ENCODE measurements at regions not wholly inside any gene's neighbourhood (a gene's known extent, or its start where the extent isn't known, plus 50 kb on each side); places are given as distances from the start of the nearest gene placed in this dataset.

DNA sequence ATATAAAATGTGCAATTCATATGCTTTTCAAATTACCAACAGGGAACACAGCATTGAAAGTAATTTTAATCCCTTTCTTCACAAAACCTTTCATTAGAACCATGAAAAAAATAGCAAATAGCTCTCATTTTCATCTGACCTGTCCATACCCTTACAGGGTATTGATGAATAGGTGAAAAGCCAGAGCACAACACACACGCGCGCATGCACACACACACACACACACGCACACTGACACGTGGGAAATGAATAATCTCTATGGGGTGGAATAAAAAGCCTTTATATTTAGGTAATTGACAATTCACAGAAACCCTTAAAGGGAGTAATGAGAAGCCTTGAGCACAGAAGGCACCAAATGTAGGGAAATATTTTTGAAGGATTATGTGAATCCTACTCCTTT lies 76.2 kb upstream of the POU2AF2 start:
- TF ChIP-seq, protein P1, sequence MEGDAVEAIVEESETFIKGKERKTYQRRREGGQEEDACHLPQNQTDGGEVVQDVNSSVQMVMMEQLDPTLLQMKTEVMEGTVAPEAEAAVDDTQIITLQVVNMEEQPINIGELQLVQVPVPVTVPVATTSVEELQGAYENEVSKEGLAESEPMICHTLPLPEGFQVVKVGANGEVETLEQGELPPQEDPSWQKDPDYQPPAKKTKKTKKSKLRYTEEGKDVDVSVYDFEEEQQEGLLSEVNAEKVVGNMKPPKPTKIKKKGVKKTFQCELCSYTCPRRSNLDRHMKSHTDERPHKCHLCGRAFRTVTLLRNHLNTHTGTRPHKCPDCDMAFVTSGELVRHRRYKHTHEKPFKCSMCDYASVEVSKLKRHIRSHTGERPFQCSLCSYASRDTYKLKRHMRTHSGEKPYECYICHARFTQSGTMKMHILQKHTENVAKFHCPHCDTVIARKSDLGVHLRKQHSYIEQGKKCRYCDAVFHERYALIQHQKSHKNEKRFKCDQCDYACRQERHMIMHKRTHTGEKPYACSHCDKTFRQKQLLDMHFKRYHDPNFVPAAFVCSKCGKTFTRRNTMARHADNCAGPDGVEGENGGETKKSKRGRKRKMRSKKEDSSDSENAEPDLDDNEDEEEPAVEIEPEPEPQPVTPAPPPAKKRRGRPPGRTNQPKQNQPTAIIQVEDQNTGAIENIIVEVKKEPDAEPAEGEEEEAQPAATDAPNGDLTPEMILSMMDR (IDR thresholded peaks at IDR 0.05): no peak
- TF ChIP-seq POLR2AphosphoS5 (IDR thresholded peaks at IDR 0.05; ENCODE audit: low read depth, low read length) (no peak), TCF7L2 (IDR thresholded peaks at IDR 0.05; ENCODE audit: low read depth, low read length) (no peak), REST (IDR thresholded peaks at IDR 0.05; ENCODE audit: insufficient read depth in 1 of 2, low read depth in 2 of 2, low read length in 1 of 2) (no peak), SIN3A (IDR thresholded peaks at IDR 0.05; ENCODE audit: borderline replicate concordance, insufficient read depth, low read depth, low read length) (no peak)
